Right atrium auricular region (tissue), 2 donors: ENCODE measurements at regions not wholly inside any gene's neighbourhood (a gene's known extent, or its start where the extent isn't known, plus 50 kb on each side); places are given as distances from the start of the nearest gene placed in this dataset.

ENCODE experiments used
- DNase-seq: peaks from one replicate; pipeline ENCODE4 v3.0.0-alpha.2; 2019; ENCODE audit warnings: low spot score
- H3K27ac ChIP-seq, 2 donors: fragments of 200-600 bp; sonication (generic); 1 replicate in 1 of 2; 2 replicates in 1 of 2; pipeline ENCODE4 v1.5.1; 2016 to 2019
- H3K27me3 ChIP-seq, 2 donors: fragments of 200-600 bp; sonication (generic); one replicate each; pipeline versions ENCODE4 v1.5.1 to v1.6.0; 2017 to 2019
- H3K36me3 ChIP-seq: fragments of 200-600 bp; sonication (generic); one replicate; pipeline ENCODE4 v1.5.1; 2016
- H3K4me1 ChIP-seq, 2 donors: fragments of 200-600 bp; sonication (generic); one replicate each; pipeline versions ENCODE4 v1.5.1 to v1.6.0; 2017 to 2019
- H3K4me3 ChIP-seq, 2 donors: fragments of 200-600 bp; sonication (generic); 1 replicate in 1 of 2; 2 replicates in 1 of 2; pipeline ENCODE4 v1.5.1; 2017 to 2019; ENCODE audit warnings: mild to moderate bottlenecking in 1 of 2, moderate library complexity in 1 of 2
- H3K9me3 ChIP-seq, 2 donors: fragments of 200-600 bp; sonication (generic); one replicate each; pipeline ENCODE4 v1.5.1; 2019
- TF ChIP-seq, protein P1 (sequence below), 2 donors: fragments of 200-600 bp; sonication (generic); IDR thresholded peaks; one replicate each; pipeline ENCODE4 v1.5.1; 2019; ENCODE audit warnings: antibody characterized with exemption in 2 of 2

DNA sequence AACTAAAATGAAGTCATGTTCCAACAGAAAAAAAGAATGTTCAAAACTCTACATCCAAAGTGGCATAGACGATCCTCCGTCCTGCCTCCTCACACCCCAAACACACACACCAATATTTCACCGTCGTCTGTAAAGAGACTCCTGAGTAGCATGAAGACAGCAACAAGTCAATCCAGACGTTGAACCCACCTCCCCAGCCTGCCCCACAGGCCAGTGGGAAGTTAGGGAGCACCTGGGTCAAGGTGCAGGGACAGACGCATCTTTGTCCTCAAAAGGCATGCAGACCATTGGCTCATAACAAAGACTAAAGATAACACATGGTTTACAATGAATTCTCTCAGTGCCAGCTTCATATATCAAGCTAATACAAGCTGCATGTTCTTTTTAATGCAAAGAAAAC, 396.5 kb downstream of the TCERG1L start:
- Histone ChIP-seq H3K4me1 (no peaks in the 10 kb centered on the region), H3K4me3 (no peak overlapping the region), H3K36me3 (no peaks in the 10 kb centered on the region), H3K9me3 (peaks cover 0 to 12% of the 10 kb centered on the region in 2 donors), H3K27me3 (no peaks in the 10 kb centered on the region), H3K27ac (no peak overlapping the region)
- no peak for DNase-seq
- TF ChIP-seq, protein P1, sequence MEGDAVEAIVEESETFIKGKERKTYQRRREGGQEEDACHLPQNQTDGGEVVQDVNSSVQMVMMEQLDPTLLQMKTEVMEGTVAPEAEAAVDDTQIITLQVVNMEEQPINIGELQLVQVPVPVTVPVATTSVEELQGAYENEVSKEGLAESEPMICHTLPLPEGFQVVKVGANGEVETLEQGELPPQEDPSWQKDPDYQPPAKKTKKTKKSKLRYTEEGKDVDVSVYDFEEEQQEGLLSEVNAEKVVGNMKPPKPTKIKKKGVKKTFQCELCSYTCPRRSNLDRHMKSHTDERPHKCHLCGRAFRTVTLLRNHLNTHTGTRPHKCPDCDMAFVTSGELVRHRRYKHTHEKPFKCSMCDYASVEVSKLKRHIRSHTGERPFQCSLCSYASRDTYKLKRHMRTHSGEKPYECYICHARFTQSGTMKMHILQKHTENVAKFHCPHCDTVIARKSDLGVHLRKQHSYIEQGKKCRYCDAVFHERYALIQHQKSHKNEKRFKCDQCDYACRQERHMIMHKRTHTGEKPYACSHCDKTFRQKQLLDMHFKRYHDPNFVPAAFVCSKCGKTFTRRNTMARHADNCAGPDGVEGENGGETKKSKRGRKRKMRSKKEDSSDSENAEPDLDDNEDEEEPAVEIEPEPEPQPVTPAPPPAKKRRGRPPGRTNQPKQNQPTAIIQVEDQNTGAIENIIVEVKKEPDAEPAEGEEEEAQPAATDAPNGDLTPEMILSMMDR (IDR thresholded peaks at IDR 0.05), result no peak

DNA sequence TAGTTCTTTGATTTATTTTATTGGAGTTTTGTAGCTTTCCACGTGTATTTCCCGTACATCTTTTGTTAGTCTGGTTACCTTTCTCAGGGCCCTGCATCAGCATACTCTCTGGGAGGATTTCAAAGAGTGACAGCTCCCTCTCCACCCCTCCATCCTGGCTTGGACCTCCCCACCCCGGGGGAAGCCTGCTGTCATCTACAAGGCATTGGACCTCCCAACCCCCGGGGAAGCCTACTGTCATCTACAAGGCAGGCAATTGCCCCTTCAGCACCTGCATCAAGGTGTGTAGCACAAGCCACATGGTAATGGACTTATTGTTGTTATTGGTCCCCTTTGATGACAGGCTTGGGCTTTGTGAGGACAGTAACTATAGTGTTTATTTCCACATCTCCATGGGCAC, 390.1 kb downstream of the TCERG1L start:
- Histone ChIP-seq H3K27me3 (no peaks in the 10 kb centered on the region), H3K36me3 (no peaks in the 10 kb centered on the region), H3K4me1 (no peaks in the 10 kb centered on the region), H3K27ac (no peak overlapping the region), H3K9me3 (no peaks in the 10 kb centered on the region), H3K4me3 (no peak overlapping the region)
- DNase-seq, result peak; percentile 46
- TF ChIP-seq, protein P1 (IDR thresholded peaks at IDR 0.05), result no peak

DNA sequence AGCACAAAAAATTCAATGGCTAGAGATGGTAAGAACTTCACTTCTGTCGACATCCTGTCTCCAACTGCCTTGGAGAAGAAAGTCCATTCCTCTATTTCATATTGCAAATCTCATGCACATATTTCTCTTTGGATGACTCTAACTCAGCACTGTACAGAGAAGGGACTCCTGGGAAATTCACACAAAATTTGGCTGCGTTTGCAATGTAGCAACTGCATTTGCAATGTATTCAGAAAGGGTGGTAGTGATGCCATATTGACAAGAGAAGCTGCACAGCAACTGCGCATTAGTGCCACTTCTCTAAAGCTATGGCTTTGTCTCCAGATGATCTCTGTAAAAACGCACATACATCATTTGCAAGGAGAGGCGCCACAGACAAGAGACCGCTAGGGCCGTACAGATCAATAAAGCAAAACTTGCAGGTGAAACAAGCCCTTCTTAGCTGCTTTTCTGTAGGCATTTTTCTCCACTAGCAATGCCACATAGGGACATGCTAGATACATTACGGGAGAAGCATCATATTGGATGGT, 389.5 kb downstream of the TCERG1L start:
- Histone ChIP-seq H3K4me3 (no peak overlapping the region), H3K9me3 (no peaks in the 10 kb centered on the region), H3K27me3 (no peaks in the 10 kb centered on the region), H3K27ac (no peak overlapping the region), H3K4me1 (no peaks in the 10 kb centered on the region), H3K36me3 (no peaks in the 10 kb centered on the region)
- DNase-seq, result peak; percentile 18
- TF ChIP-seq, protein P1 (IDR thresholded peaks at IDR 0.05), result no peak

DNA sequence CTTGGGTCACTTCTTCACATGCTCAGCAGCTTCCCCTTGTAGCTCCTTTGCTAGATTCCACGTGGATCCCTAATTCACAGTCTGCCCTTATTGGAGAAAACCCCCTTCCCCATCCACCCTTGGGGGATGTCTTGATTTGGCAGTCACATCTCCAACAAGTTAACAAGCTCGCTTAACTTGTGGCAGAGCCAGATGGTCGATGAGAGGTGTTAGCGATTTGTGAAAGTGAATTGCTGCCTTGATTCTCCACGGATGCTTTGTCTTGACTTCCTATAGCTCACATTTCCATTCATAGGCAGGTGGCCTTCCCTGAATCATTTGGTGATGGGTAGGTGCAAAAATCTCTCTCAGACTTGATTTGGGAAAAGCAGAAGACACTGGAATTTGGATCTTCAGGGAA, 387.9 kb downstream of the TCERG1L start:
- TF ChIP-seq, protein P1 (IDR thresholded peaks at IDR 0.05), result no peak
- peak; percentile 30 for DNase-seq
- no peaks in the 10 kb centered on the region for H3K4me1 ChIP-seq
- H3K27ac ChIP-seq, result no peak overlapping the region
- H3K9me3 ChIP-seq, result no peaks in the 10 kb centered on the region
- no peaks in the 10 kb centered on the region for H3K27me3 ChIP-seq
- H3K4me3 ChIP-seq, result no peak overlapping the region
- H3K36me3 ChIP-seq, result no peaks in the 10 kb centered on the region

DNA sequence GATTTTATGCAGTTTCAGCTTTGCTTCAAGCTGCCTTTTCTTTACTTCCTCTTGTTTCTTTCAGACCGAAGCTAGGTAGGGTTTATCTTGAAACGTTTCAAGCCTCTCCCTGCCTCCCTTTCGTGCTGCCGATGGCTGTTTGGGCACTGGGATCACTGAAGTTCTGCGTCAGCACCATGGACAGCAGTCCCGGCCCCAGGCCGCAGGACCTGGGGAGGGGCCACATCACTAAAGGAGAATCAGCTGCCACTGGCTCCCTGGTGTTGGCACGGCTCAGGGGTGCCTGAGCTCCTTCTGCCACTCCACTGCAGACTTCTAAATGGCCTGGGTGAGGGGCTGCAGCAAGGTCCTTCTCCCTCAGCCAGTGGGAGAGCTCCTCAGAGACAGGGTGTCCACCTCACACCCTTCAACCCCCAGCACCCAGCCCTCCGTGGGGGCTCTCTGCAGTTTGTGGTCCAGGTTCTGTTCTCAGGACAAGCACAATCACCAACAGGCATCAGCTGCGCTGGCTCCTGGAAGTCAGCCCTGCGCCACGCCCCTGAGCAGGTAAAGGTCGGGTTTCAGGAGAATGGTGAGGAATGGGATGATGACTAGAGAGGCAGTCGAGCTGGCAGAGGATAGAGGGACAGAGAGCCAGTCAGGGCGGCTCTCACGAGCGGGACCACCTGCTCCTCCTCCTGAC, 387.2 kb downstream of the TCERG1L start:
- DNase-seq, result peak; percentile 34
- TF ChIP-seq, protein P1 (IDR thresholded peaks at IDR 0.05), result no peak
- Histone ChIP-seq H3K4me3 (no peak overlapping the region), H3K4me1 (no peaks in the 10 kb centered on the region), H3K27ac (no peak overlapping the region), H3K27me3 (no peaks in the 10 kb centered on the region), H3K9me3 (no peaks in the 10 kb centered on the region), H3K36me3 (no peaks in the 10 kb centered on the region)

DNA sequence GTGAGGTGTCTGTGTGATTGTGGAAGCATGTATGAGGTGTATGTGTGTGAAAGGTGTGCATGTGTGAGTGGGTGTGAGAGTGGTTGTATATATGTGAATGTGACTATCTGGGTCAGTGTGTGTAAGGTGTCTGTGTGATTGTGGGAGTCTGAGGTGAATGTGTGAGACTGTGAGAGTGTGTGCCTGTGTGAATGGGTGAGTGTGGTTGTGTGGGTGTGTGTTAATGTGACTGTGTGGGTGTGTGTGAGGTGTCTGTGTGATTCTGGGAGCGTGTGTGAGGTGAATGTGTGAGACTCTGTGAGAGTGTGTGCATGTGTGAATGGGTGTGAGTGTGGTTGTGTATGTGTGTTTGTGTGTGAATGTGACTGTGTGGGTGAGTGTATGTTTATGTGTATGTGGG, 385.1 kb downstream of the TCERG1L start:
- H3K36me3 ChIP-seq, result no peaks in the 10 kb centered on the region
- no peaks in the 10 kb centered on the region for H3K9me3 ChIP-seq
- no peak overlapping the region for H3K4me3 ChIP-seq
- H3K27ac ChIP-seq, result no peak overlapping the region
- no peak for DNase-seq
- H3K27me3 ChIP-seq, result no peaks in the 10 kb centered on the region
- H3K4me1 ChIP-seq, result no peaks in the 10 kb centered on the region
- TF ChIP-seq, protein P1 (IDR thresholded peaks at IDR 0.05), result no peak
